Prostate gland (tissue), 2 donors: ENCODE measurements at regions not wholly inside any gene's neighbourhood (a gene's known extent, or its start where the extent isn't known, plus 50 kb on each side); places are given as distances from the start of the nearest gene placed in this dataset.

ENCODE experiments used
- POLR2A ChIP-seq: fragments of 450-650 bp; IDR thresholded peaks from one replicate; pipeline ENCODE4 v1.6.1; 2016; ENCODE audit warnings: antibody characterized with exemption, mild to moderate bottlenecking
- POLR2AphosphoS5 ChIP-seq: sonication (generic); formaldehyde crosslinking; IDR thresholded peaks from one replicate; pipeline ENCODE4 v1.6.1; 2017; ENCODE audit warnings: antibody characterized with exemption
- TF ChIP-seq, protein P1 (sequence below), 4 experiments: fragments of 200-600 bp in 2 of 4; fragments of 450-650 bp in 2 of 4; sonication (generic) in 2 of 4; IDR thresholded peaks; 1 replicate in 3 of 4; 2 replicates in 1 of 4; pipeline ENCODE4 v1.5.1; 2016 to 2019; ENCODE audit warnings: antibody characterized with exemption in 4 of 4, mild to moderate bottlenecking in 2 of 4, moderate library complexity in 2 of 4

DNA sequence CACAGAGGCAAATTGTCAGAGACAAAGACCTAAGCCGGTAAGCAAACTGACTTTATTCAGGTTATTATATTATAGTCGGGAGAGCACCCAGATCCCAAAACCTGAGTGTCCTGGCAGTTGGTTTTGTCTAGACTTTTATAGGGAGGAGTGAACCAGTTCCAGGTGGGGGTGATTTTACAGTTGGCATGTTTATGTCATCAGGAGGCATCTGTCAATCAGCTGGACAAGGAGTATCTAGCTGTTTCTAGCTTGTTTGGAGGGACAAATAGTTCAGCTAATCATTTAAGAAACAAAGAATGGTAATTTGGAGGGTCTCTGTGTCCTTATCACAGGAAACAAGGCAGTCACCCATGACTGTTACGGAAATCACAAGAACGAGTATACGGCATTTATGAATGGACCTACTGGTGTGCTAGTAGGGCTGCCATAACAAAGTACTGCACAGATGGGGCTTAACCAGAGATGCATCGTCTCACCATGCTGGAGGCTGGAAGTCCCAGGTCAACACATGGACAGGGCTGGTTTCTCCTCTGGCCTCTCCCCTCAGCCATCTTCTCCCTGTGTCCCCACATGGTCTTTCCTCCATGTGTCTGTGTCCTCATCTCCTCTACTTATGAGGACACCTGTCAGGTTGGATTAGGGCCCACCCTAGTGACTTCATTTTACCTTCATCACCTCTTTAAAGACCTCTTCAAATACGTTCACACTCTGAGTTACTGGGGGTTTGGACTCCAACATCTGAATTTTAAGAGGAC, 122.7 kb downstream of the LY86 start:
- TF ChIP-seq POLR2AphosphoS5 (no peak), POLR2A (no peak)
- TF ChIP-seq, protein P1, sequence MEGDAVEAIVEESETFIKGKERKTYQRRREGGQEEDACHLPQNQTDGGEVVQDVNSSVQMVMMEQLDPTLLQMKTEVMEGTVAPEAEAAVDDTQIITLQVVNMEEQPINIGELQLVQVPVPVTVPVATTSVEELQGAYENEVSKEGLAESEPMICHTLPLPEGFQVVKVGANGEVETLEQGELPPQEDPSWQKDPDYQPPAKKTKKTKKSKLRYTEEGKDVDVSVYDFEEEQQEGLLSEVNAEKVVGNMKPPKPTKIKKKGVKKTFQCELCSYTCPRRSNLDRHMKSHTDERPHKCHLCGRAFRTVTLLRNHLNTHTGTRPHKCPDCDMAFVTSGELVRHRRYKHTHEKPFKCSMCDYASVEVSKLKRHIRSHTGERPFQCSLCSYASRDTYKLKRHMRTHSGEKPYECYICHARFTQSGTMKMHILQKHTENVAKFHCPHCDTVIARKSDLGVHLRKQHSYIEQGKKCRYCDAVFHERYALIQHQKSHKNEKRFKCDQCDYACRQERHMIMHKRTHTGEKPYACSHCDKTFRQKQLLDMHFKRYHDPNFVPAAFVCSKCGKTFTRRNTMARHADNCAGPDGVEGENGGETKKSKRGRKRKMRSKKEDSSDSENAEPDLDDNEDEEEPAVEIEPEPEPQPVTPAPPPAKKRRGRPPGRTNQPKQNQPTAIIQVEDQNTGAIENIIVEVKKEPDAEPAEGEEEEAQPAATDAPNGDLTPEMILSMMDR (IDR thresholded peaks at IDR 0.05), result no peak
